ENCODE measurements at regions not wholly inside any gene's neighbourhood (a gene's known extent, or its start where the extent isn't known, plus 50 kb on each side); places are given as distances from the start of the nearest gene placed in this dataset.

DNA sequence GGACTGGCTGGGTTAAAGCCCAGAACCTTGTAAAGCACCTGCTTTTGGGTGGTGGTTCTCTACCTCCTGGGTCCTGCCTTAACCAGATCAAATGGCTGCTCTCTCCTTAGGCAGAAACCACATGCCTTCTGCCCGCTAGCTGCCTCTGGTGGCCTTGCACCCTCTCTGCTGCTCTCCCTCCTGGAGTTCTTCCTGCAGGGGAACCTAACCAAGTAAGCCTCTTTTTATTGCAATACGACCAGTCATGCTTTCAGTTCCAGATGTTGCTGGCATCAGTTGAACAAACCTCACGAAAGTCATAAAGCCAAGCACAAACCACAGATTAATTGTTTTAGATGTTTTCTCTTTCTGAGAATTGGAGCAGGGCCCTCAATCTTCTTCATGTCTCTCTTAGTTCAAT, 118.9 kb downstream of the GDAP2 start:
- TF ChIP-seq, protein P1, sequence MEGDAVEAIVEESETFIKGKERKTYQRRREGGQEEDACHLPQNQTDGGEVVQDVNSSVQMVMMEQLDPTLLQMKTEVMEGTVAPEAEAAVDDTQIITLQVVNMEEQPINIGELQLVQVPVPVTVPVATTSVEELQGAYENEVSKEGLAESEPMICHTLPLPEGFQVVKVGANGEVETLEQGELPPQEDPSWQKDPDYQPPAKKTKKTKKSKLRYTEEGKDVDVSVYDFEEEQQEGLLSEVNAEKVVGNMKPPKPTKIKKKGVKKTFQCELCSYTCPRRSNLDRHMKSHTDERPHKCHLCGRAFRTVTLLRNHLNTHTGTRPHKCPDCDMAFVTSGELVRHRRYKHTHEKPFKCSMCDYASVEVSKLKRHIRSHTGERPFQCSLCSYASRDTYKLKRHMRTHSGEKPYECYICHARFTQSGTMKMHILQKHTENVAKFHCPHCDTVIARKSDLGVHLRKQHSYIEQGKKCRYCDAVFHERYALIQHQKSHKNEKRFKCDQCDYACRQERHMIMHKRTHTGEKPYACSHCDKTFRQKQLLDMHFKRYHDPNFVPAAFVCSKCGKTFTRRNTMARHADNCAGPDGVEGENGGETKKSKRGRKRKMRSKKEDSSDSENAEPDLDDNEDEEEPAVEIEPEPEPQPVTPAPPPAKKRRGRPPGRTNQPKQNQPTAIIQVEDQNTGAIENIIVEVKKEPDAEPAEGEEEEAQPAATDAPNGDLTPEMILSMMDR (IDR thresholded peaks at IDR 0.05; ENCODE audit: poor library complexity), result no peak
- TF ChIP-seq EZH2phosphoT487 (IDR thresholded peaks at IDR 0.05; ENCODE audit: low read depth, severe bottlenecking, unreplicated experiment), result no peak

All from hepatocyte (in vitro differentiated cells).